ENCODE measurements at regions not wholly inside any gene's neighbourhood (a gene's known extent, or its start where the extent isn't known, plus 50 kb on each side); places are given as distances from the start of the nearest gene placed in this dataset.

- no peak for DNase-seq
These were observed 51.9 kb upstream of the OTOL1 start for GRCh38 chr3:161444694-161445077.

GRCh38 chr3:161443921-161444693 lies 52.5 kb upstream of the OTOL1 start:
- no peak for DNase-seq

GRCh38 chr3:161430307-161430706 lies 59.0 kb upstream of the SPTSSB start:
- DNase-seq = no peak

- DNase-seq = no peak
These were observed 56.0 kb upstream of the SPTSSB start for GRCh38 chr3:161427347-161427746.

GRCh38 chr3:161426758-161427157 lies 55.4 kb upstream of the SPTSSB start:
- DNase-seq = no peak

GRCh38 chr3:161423911-161424522 lies 52.7 kb upstream of the SPTSSB start:
- peak; percentile 46 for DNase-seq

GRCh38 chr3:161422171-161422700 lies 50.9 kb upstream of the SPTSSB start:
- DNase-seq = no peak
